HG03565 (cell line): ENCODE measurements at regions not wholly inside any gene's neighbourhood (a gene's known extent, or its start where the extent isn't known, plus 50 kb on each side); places are given as distances from the start of the nearest gene placed in this dataset.
"Not testable (repeated sequence)": the region's sequence is repeated elsewhere in the genome, so short reads cannot be mapped to it uniquely, and the experiment has no call there.

Source experiments
- ATAC-seq: cut with Tn5 transposase; IDR thresholded peaks from one replicate; pipeline ENCODE4 v1.9.1; 2021; ENCODE audit warnings: mild to moderate bottlenecking, moderate library complexity; ENCODE audit not compliant: unreplicated experiment

DNA sequence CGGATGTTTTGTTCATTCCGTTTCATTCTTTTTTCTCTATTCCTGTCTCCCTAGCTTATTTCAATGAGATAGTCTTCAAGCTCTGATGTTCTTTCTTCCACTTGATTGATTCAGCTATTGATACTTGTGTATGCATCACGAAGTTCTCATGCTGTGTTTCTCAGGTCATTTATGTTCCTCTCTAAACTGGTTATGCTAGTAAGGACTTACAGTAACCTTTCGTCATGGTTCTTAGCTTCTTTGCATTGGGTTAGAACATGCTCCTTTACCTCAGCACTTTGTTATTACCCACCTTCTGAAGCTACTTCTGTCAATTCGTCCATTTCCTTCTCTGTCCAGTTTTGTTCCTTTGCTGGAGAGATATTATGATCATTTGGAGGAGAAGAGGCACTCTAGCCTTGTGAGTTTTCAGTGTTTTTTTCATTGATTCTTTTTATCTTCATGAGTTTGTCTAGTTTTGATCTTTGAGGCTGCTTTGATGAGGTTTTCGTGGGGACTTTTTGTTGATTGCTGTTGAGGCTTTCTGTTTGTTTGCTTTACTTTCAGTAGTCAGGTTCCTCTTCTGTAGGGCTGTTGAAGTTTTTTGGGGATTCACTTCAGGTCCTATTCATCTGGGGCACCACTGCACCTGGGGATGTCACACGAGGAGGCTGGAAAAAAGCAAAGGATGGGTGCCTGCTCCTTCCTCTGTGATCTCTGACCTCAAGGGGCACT is 496.9 kb upstream of the LRRC7 start:
- no peak for ATAC-seq

DNA sequence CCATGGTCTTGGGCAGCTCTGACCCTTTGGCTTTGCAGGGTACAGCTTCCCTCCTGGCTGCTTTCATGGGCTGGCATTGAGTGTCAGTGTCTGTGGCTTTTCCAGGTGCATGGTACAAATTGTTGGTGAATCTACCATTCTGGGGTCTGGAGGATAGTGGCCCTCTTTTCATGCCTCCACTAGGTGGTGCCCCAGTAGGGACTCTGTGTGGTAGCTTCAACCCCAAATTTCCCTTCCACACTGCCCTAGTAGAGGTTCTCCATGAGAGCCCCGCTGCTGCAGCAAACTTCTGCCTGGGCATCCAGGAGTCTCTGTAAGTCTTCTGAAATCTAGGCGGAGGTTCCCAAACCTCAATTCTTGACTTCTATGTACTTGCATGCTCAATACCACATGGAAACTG is 494.5 kb upstream of the LRRC7 start:
- no peak for ATAC-seq

DNA sequence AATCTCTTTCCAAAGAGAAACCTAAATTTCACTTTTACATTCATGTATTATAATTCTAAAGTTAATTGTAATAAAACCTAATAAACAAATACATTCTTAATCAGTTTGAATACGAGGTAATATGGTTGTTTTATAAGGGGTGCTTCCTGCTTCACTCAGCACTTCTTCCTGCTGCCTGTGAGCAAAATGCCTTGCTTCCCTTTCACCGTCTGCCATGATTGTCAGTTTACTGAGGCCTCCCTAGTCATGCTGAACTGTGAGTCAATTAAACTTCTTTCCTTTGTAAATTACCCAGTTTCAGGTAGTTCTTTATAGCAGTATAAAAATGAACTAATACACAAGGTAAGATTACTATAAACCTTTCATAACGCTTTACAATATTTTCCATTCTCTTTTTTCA is 491.1 kb upstream of the LRRC7 start:
- ATAC-seq = no peak

DNA sequence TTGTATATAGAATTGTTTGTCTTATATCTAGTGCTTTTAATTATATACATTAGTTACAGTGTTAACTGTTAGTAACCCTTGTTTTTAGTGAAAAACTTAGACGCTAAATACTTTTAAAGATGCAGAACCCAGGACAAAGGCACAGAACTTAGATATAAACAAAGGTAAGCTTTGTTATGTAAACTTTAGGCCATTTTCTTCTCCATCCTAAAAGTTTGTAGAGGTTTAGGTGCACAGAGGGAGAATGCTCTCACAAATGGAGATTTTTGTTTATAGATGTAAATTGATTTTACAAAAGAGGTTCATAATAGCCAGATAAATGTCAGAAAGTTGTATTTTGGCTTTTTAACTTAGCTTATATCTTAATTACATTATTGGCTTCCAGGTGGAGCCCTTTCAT is 490.5 kb upstream of the LRRC7 start:
- ATAC-seq = no peak

DNA sequence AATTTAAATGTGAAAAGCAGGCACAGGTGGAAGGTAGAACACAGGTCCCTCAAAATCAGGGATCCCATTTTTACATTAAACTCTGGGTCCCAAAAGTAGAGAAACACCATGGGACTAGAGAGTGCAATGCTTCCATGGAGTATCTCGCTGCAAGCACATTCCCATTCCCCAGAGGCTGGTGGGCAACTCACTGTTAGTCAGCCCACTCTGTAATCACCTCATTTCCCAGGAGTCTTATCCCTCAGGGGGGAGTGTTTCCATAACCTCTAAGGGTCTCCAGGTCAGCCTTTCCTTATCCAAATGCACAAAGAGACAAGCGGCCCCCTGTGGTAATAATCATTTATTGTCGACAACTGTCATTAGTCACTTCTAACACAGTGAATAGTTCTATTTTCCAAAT is 490.1 kb upstream of the LRRC7 start:
- no peak for ATAC-seq

DNA sequence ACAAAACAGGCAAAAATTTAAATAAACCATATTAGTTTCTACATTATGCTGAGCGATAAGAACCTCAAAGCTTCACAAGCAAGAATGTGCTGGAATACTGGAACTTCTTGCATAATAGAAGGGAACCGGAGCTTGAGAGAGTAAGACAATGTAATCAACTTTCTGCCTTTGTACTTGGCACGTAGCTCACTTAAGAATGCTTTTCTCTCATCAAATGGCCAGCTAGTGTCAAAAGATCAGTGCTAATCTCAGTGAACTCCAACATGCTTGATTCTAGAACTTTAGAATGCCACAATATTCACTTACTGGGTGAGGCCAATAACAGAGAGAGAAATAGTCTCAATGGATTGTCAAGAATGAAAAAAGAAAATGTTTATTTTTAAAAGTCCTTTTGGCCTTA is 486.1 kb upstream of the LRRC7 start:
- no peak for ATAC-seq

DNA sequence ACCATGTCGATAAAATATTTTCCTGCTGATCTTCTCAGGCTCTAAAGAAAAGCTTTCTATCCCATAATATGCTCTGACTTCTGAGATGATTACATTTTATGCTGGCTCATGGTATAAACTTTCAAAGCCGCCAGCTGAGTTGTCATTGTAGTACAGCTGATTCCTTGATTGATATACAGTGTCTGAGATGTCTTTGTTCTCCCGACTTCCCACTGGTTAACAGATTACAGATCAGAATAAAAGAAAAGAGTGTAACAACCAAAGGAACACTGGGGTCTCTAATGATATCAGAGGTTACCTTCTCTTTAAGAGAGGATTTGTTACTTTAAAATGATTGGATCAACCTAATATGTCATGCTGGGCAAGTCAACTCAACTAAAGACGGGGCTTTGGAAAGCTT is 485.4 kb upstream of the LRRC7 start:
- ATAC-seq = no peak

DNA sequence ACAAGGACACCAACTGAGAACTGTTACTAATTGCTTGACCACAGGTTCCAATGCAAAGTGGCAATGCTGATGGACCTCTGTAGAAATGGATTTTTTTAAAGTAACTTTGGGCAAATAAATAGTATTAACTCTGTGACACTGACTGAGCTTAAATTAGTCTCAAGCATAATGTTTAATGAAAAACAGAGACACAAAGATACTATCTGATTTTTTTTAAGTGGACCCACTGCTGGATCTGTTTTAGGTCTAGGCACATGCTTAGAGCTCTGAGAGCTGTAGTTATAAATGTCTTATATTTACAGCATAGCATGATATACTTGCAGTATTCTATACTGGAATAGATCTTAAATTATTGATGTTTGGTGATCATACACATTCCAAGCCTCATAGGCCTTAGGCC is 481.6 kb upstream of the LRRC7 start:
- ATAC-seq = no peak

DNA sequence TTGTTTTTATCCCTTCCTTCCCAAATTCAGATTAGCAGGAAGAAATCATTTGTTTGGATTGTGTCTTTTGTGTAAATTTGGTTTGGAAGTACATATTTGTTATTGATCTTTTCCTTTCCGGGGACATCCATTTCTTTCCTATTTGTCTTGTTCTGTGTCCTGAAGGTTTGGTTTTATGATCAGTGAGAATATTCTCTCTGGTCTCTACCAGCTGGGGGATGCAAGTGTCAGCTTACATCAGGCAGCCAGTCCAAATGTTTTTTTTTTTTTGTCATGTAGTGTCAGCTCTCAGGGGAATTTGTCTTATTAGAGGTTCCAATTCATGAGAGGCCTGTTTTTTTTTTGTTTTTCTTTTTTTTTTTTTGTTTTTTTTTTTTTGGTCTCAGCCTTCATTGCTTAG is 479.2 kb upstream of the LRRC7 start:
- ATAC-seq = no peak

DNA sequence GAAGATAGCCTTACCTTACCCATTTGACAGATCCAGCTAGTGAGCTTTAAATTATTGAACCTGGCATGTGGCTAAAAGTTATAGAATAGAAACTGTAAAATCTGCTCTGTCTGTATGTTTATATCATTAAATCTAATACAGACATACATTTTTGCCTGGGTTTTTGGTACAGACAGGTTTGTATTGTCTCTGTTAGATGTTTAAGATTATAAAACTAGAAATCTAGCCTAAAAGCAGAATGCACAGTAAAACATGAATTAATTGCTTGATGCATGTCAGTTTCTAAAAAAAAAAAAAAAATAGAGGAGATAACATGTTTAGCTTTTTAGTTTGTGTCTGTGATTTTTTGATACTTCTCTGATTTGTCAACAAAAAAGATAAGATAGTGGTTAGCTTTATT is 477.6 kb upstream of the LRRC7 start:
- ATAC-seq = no peak

DNA sequence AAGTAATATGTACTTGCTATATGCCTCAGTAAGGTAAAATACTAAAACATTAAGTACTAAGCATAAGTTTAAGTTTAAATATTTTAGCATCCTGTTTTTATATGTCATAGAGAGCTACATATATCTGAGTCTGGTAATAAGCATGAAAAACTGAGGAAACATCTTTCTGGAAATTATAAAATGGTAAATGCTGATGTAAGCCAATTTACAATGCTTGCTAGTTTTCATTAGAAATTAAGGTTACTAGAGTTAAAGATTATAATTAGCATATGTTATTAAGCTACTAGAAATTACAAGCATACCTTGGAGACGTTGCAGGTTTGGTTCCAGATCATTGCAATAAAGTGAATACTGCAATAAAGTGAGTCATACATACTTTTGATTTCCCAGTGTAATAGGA is 477.0 kb upstream of the LRRC7 start:
- no peak for ATAC-seq

DNA sequence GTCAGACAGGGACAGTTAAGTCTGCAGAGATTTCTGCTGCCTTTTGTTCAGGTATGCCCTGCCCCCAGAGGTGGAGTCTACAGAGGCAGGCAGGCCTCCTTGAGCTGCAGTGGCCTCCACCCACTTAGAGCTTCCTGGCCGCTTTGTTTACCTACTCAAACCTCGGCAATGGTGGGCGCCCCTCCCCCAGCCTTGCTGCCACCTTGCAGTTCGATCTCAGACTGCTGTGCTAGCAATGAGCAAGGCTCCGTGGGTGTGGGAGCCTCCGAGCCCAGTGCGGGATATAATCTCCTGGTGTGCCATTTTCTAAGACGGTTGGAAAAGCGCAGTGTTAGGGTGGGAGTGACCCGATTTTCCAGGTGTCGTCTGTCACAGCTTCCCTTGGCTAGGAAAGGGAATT is 465.7 kb upstream of the LRRC7 start:
- ATAC-seq = not testable (repeated sequence)

DNA sequence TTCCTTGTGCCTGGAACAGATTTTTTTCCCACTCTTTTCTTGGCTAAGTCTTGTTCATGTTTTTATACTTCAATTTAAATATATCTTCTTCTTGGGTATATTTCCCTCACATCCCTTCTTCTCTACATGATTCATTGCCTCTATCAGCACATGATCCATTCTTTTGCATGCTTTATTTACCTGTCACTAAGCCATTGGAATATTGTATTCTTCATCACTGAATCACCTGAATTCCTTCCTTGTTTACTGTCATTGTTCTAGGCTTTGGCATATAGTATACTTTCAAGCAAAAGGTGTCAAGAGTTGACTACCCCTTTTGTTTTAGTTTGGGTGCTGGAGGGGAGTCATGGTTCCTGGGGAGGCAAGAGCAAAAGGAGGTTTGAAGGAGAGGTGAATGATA is 464.5 kb upstream of the LRRC7 start:
- ATAC-seq = no peak

DNA sequence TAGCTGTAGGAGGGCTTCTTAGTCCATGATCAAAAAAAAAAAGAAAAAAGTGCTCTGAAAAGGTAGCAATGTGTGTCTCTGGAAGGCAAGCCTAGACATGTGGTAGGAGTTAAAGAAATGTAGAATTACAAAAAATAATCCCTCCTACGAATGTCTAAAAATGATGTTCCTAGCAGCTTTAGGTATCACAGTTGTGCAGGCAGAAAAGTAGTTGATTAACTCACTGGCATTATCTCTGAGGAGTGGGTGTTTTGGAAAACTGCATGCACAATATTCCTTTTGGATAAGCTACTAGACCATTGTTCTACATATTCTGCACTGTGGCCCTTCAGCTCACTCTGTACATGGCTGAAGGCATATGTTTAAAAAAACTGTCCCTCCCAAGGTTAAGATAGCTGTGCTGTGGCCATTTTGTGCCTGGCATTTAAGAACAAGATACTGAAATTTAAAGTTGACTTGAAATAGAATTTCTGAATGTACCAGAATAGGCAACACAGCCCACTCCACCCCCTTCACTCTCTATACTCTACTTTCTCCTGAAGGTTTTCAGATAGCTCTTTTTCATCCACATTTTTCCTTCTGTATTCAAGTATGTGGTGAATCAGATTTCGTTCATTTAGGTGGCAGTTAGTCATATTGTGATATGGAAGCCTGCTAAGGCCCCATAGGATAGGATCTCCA is 463.9 kb upstream of the LRRC7 start:
- no peak for ATAC-seq

DNA sequence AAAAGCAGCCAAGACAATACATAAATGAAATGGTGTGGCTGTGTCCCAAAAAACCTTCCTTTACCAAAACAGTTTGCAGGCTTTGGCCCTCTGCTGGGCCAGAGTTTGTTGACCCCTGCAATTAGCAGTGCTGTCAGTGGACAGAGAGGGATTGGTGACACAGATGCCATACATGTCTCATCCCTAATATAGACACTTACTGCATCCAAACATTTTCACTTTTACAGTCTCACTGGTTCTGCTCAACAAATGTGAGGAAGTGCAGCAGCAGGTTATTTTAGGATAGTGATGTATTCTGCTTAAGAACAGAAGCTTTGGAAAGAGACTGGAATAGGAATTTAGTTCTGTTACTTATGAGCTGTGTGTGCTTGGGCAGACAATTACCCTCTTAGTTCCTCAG is 462.8 kb upstream of the LRRC7 start:
- no peak for ATAC-seq

DNA sequence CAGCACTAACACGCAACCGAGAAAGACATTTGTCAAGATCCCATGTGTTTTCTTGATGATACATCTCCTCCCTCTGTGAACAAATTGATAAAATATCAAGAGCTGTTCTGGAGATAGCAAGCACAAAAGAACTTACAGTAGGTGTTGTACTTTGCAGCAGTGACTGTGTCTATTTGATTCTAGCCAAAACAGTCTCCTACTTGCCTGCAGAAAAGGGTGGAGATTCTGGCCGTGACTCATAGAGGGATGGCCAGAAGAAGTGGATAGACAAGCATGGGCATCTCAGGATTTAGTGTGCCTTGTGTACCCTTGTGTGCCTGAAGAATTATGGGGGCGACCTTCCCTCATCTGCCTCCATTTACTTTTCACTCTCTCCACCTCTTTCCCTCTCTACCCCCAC is 458.4 kb upstream of the LRRC7 start:
- no peak for ATAC-seq

DNA sequence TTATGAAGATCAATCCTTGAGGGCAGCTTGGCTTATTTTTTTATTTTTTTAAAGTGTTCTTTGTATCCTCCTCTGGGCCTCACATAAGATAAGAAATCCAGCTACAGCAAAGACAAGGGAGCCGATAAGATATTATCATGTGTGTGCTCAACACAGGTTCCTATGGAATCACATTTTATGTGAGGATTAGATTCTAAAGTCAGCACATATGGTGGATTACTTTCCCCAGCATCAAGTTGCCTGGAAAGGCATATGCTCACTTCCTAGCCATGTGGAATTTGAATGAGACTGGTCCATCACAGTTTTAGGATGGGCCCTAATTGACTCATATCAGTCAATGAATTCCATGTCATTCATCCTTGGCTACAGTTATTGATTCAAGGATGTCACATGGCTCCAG is 456.9 kb upstream of the LRRC7 start:
- ATAC-seq = no peak

DNA sequence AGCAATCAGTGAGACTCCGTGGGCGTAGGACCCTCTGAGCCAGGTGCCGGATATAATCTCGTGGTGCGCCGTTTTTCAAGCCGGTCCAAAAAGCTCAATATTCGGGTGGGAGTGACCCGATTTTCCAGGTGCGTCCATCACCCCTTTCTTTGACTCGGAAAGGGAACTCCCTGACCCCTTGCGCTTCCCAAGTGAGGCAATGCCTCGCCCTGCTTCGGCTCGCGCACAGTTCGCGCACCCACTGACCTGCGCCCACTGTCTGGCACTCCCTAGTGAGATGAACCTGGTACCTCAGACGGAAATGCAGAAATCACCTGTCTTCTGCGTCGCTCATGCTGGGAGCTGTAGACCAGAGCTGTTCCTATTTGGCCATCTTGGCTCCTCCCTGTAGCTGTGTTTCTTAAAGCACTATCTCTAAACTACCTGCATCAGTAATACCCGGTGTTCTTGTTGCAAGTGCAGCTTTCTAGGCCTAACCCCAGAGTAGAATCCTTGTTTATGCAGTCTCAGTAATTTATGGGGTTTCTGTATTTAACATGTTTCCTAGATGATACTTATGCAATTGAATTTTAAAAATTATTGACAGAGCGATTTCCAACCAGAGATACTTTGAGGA is 447.5 kb upstream of the LRRC7 start:
- ATAC-seq = not testable (repeated sequence)

DNA sequence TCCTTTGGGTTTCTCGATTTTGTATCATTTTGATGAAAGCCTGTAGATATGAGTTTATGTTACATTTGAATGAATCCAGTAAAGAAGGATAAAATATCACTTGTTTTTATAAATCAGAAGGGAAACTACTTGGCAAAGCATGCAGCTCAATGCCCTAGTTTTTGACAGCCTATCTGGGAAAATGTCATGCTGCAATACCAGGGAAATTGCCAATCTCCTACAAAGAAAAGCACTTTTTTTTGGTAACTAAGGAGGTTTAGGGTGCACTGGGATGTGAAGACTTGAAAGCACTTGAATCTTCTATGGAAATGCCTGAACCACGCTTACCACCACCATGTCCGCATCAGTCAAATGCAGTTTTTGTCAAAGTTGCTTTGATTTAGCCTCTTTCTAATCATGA is 446.9 kb upstream of the LRRC7 start:
- no peak for ATAC-seq

DNA sequence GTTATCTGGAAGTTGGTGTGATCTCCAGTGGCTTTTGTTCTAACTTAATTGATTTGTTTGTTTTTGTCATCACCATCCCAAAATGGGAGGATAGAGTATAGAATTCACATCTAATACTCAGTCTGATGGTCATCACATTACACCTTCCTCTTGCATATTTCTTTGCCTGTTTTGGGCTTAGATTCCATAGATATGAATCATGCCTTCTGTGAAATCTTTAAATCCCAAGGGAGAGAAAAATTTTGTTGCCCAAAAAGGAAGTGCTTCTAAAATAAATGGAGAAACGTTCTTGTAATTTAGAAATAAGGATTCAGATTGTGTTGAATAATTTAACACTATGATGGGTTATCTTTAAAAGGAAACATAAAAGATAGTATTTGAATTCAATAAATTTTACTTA is 446.0 kb upstream of the LRRC7 start:
- ATAC-seq = no peak

DNA sequence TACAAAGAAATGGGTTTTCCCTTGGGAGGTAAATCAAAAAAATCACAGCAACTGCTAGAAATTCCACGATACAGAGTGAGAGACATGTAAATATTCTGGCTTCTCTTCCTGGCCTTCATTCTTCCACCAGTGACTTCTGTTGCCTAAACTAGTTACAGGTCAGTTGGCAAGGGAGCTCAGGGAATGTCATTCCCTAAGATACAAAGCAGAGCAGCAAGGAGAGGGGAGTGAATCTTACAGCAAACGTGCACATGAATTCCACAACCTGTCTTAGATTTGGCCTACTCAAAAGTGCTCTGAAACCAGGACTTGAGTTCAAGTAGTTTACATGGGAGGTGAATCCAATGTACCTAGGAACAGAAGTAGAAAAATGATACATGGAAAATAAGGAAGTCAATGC is 445.3 kb upstream of the LRRC7 start:
- no peak for ATAC-seq

DNA sequence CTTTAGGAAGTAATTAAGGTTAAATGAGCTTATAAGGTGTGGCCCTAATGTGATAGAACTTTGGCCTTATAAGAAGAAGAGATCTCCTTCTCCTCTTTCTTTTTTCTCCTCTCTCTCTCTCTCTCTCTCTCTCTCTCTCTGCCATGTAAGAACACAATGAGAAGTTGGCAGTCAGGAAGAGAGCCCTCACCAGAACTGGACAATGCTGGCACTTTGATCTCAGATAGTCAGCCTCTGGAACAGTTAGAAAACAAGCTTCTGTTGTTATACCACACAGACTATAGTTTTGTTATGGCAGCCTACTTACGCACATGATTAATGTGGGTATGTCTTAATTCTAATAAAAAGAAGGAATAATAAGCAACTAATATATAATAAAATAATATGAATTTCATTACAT is 444.2 kb upstream of the LRRC7 start:
- no peak for ATAC-seq

DNA sequence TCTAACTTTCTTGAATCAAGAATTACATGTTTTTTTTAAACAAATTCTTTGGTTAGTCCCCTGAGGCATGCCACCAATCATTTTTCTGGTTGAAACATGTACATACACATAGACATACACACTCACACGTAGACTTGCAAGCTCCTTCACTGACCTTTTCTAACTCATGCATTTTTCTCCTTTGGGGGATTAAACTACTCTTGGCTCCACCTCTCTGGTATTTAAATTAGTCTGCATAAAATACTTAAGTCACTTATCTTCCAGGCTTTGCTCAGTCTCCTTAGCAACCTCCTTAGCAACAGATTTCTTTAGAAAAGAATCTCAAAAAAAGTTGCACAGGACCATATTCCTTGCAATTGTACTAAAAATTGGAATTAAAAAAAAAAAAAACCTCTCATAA is 440.9 kb upstream of the LRRC7 start:
- no peak for ATAC-seq
